Lower leg skin (tissue), 4 donors: ENCODE measurements at regions not wholly inside any gene's neighbourhood (a gene's known extent, or its start where the extent isn't known, plus 50 kb on each side); places are given as distances from the start of the nearest gene placed in this dataset.

Source experiments
- DNase-seq, 2 donors: peaks; one replicate each; pipeline ENCODE4 v3.0.0-alpha.2; 2019; ENCODE audit warnings: low spot score in 2 of 2
- H3K4me3 ChIP-seq: fragments of 200-600 bp; sonication (generic); 2 replicates; pipeline ENCODE4 v1.5.1; 2017; ENCODE audit warnings: mild to moderate bottlenecking, low read depth; ENCODE audit not compliant: poor library complexity, severe bottlenecking
- CTCF ChIP-seq, 3 donors: fragments of 450-650 bp; IDR thresholded peaks; one replicate each; pipeline ENCODE4 v1.5.1; 2016; ENCODE audit warnings: antibody characterized with exemption in 3 of 3, mild to moderate bottlenecking in 3 of 3, moderate library complexity in 2 of 3
- POLR2A ChIP-seq, 2 donors: fragments of 450-650 bp; IDR thresholded peaks; one replicate each; pipeline ENCODE4 v1.6.1; 2016 to 2017; ENCODE audit warnings: antibody characterized with exemption in 2 of 2, mild to moderate bottlenecking in 1 of 2, moderate library complexity in 1 of 2
- whole genome bisulfite sequencing, 2 donors: methylation state at CpG; one replicate each; pipeline ENCODE4 v1.1.5; 2018; 5-methylcytosine and 5-hydroxymethylcytosine counted together
- intact Hi-C: fragments of 100-400 bp; cut with DNase I; formaldehyde crosslinking; loops from one replicate; pipeline ENCODE4 v1.15.0; 2023; ENCODE audit warnings: low total_unique reads

GRCh38 chr2:181743723-181744031, 63.4 kb upstream of the NEUROD1 start:
- intact Hi-C loops = loop anchor here (2.0 kb wide), 1 partner anchor 333 kb away; no protein-coding TSS in a partner anchor
- no peak overlapping the region for H3K4me3 ChIP-seq
- WGBS, 2 donors = 80 to 82% methylated on average over 2 of the region's 2 CpGs
- TF ChIP-seq CTCF (IDR thresholded peaks at IDR 0.05) = no peak
- no peak for TF ChIP-seq POLR2A (IDR thresholded peaks at IDR 0.05)
- DNase-seq = no peak

GRCh38 chr2:181745796-181746540, 65.7 kb upstream of the NEUROD1 start:
- no peak for DNase-seq
- intact Hi-C loops = no loop called here
- 84 to 88% methylated on average over 3 of the region's 3 CpGs for WGBS, 2 donors
- TF ChIP-seq CTCF (IDR thresholded peaks at IDR 0.05) = no peak
- TF ChIP-seq POLR2A (IDR thresholded peaks at IDR 0.05) = no peak
- no peak overlapping the region for H3K4me3 ChIP-seq

GRCh38 chr2:181746844-181747243, 66.5 kb upstream of the NEUROD1 start:
- intact Hi-C loops = no loop called here
- TF ChIP-seq CTCF (IDR thresholded peaks at IDR 0.05) = no peak
- TF ChIP-seq POLR2A (IDR thresholded peaks at IDR 0.05) = no peak
- DNase-seq = no peak
- no peak overlapping the region for H3K4me3 ChIP-seq
- 62 to 69% methylated on average over 2 of the region's 2 CpGs for WGBS, 2 donors

GRCh38 chr2:181750305-181750704, 70.0 kb upstream of the NEUROD1 start:
- WGBS, 2 donors = 88 to 94% methylated on average over 6 to 8 of the region's 8 CpGs
- TF ChIP-seq CTCF (IDR thresholded peaks at IDR 0.05) = no peak
- no peak for DNase-seq
- H3K4me3 ChIP-seq = no peak overlapping the region
- intact Hi-C loops = loop anchor here (10.0 kb wide), 1 partner anchor 154 kb away; no protein-coding TSS in a partner anchor

GRCh38 chr2:181751266-181752030, 71.1 kb upstream of the NEUROD1 start:
- WGBS, 2 donors = 93 to 96% methylated on average over 6 of the region's 6 CpGs

More at GRCh38 chr2:181751266-181752030, 71.1 kb upstream of the NEUROD1 start:
- TF ChIP-seq POLR2A (IDR thresholded peaks at IDR 0.05) (no peak), CTCF (IDR thresholded peaks at IDR 0.05) (no peak)
- no peak overlapping the region for H3K4me3 ChIP-seq
- intact Hi-C loops = loop anchor here (10.0 kb wide), 1 partner anchor 153 kb away; no protein-coding TSS in a partner anchor
- DNase-seq = no peak
